ENCODE measurements at regions not wholly inside any gene's neighbourhood (a gene's known extent, or its start where the extent isn't known, plus 50 kb on each side); places are given as distances from the start of the nearest gene placed in this dataset.
A peak's percentile ranks its signal among the peaks of the same experiment; 100 is the strongest.

DNA sequence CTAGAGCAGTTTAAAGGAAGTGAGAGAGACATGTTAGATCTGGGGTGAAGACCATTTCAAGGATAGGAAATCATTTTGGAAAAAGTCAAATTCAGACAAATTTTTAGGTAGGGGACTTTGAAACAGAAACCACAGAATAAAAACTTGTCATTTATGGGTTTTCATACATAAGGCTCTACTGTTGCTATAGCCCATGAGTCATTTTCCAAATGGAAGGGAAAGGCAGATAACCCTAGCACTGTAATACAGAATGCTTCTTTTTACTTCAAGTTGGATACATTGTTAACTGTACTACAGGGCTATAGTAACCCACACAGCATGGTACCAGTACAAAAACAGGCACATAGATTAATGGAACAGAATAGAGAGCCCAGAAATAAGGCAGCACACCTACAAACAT lies 455.4 kb downstream of the EBF1 start:
- no peak for DNase-seq (ENCODE audit: low read depth)

DNA sequence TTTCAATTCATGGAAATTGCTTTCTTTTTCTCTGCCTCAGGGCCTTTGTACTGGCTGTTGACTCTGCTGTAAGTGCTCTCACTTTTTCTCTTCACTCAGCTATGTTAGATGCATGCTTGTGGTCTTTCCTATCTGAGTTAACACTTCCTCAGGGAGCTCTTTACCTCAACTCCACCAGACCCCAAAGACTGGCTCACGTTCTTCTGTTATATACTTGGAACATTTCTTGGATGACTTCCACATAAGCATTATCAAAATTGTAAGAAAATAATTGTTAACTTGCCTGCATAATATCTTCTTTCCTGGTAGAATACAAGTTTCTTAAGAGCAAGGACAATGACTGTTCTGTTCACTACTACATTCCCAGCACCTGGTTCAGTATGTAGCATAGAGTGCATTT lies 455.9 kb downstream of the EBF1 start:
- no peak for DNase-seq (ENCODE audit: low read depth)

DNA sequence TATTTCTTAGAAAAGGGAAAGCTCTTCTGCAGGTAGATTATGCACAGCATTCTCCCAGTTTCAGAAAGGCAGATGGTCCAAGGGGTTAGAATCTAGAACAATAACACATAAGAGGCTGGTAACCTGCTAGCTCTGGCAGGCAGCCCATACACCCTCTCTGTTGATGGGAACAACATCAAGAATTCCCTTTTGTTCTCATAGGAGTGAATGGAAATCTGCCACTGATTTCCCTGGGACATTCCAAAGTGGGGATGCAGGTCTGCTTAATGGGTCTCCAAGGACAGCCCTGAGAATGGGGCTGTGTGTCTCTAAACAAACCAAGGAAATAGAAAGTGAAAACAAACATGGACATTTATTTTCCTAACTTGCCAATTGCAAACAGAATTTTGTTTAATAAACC lies 456.8 kb downstream of the EBF1 start:
- no peak for DNase-seq (ENCODE audit: low read depth)

DNA sequence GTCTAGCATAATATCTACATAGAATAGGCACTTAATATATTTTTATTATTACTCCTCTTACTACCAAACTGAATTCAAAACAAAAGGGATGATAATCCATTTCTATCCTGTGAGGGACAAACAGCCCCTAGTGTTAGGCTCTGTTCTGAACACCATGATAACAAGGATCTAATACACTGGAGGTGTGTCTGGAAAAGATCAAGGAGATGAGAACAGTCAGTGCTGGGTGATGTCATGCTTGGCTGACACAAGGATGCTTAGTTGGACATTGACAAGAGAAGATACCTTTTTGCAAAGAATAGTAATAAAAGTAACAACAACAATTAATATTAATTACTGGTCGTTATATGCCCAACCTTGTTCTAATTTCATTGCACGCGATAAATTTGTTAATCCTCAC lies 458.7 kb downstream of the EBF1 start:
- no peak for DNase-seq (ENCODE audit: low read depth)

DNA sequence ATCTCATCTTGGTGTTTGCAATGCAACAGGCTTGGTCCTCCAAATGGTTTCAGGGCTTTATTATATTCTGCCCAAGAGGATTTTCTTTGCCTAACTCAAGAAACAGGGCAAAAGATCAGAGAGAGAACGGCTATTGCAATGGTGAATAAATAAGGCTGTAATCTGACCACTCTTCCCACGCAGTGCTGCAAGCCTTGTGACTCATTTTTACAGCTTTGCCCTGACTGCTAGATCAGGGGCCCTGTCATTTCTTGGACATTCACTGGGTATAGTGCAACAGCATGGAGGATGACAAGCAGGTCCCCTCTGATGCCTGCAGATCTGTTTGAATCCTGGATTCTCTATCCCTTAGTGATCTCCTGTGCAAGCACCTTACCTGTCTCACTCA lies 459.1 kb downstream of the EBF1 start:
- DNase-seq (ENCODE audit: low read depth): no peak

DNA sequence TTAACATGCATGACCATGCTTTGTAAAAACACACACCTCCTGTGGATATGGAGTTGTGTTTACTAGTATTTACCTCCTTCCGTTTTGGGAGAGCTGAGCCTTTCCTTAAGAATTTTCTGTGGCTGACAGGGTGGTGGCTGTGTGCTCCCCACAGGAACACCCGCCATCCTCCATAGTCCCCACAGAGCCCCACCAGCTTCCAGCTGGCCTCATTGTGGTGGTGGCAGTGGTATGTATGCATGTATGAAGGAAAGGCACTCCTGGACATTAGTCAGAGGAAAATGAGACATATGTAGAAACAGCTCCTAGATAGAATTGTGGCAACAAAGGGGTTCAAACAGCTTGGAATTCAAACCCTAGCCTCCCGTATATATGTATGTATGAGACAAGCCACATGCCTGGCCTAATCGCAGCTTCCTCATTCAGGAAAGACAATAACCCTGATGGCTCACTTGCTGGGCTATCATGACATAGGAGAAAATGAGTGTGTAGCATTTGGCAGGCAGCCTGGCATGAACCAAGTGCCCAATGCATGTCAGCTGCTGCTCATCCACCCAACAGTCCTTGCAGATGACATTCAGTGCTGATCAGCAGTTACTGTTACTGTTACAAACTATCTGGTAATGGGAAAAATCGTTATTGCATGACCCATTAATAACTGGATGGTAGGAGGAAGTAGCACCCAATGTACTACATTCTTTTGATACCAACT lies 459.7 kb downstream of the EBF1 start:
- DNase-seq (ENCODE audit: low read depth): no peak

DNA sequence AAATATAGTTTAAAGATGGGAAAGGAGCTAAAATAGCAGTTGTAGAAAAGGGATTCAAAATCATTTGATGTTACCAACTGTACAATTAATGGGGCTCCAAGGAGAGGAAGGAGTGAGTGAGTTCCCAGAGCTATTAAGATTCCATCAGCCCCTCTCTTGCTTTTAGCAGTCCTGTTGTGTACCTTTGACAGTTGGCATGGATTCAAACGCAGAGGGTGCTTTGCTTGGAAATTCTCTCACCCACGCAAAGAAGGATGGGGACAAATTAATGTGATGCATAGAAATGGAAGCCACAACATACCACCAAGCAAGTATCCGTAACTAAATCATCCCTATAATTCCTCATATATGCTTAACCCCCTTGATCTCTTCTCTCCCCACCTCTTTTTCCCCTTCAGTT lies 461.3 kb downstream of the EBF1 start:
- DNase-seq (ENCODE audit: low read depth): no peak

DNA sequence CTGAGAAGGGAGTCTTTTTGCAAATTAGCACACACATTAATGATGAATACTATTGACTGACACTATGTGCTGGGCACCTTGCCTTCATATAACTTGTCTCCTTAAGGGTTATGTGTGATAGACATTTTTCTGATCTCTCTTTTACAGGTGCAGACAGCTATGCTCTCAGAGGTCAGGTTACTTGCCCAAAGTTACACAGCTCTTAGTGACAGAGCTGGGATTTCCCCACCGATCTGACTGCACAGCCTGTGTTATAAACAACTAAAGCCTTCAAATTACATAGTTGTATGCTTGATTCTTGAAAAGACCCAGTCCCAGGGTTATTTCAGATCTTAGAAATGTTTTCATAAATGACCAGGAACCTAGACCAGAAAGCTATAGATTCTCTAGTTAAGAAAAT lies 462.7 kb downstream of the EBF1 start:
- DNase-seq (ENCODE audit: low read depth): no peak

DNA sequence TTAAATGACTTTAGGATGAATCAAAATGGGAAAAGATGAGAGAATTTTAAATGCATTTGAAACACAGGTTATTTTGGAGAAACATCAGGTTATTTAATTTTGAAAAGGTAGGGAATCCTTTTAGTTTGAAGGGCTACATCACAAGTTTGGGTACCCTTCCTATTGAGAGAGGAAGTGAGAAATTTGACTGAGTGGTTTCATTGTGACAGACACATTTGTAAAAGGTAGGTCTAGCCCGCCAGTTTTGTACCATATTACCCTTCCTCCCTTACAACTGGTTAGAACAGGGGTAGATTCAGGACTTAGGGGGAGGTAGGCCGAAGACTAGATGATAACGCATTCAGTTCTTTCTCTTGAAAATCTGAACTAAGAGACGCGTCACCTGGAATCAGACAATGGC lies 464.2 kb downstream of the EBF1 start:
- no peak for DNase-seq (ENCODE audit: low read depth)

DNA sequence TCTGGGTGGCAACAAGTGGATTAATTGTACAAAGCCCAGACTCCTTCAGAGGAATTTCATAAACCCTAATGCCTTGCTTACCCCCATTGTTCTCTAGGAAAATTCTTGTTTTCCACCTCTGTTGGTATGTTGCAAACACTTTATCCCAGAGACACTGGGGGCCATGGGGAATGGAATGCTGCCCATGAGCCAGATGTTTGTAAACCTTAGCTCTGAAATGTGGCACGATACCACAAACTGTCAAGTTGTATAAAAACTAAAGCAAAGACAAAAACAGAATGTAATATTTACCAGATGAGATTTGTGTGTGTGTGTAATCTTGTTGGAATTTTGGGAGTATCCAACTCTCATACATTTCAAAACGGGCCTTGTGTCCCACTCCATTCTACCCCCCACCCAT lies 465.0 kb downstream of the EBF1 start:
- DNase-seq (ENCODE audit: low read depth): peak; percentile 71

DNA sequence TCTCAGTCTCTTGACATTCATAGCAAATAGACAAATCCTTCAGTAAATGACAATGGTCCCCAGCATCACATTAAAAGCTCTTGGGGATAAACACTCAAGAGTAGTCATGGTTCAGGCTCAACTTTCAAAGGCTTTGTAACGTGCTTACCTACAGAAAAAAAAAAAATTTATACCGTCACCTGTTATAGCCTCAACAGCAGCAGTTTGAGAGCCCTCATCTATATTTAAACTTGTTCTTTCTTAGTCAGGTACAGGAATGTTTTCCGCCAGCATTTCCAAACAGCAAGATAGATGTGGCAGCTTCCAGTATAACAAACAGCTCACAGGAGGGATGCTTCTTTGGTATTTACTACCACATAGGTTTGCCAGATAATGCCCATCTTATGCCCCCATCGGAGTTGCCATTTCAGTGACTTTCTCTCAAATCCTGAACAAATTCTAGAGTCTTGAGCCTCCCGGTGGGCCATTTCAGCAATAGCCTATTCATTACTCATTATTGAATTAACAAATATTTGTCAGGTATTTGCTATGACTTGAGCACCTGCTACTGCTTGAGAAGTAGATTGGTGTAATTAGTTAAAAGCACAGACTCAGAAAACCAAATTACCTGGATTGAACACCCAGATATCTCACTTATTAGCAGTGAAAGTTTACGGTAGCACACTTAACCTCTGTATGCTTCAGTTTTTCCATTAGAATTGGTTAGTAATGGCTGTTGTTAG lies 470.0 kb downstream of the EBF1 start:
- no peak for DNase-seq (ENCODE audit: low read depth)

DNA sequence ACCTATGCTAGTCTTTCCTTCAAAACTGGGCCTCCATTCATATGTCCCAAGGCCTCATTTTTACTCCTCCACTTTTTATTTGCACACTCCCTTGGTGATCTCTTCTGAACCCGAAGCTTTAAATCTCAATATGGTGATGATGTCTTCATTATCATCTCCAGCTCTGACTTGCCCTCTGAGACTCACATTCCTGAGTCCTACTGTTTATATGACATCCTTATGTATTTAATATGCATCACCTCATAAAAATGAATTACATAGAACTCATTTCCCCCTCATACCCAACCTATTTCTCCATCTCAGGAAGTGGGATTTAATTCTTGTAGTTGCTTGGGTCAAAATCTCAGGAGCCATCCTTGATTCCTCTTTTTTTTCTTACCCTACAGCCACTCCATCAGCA lies 473.0 kb downstream of the EBF1 start:
- DNase-seq (ENCODE audit: low read depth): no peak

DNA sequence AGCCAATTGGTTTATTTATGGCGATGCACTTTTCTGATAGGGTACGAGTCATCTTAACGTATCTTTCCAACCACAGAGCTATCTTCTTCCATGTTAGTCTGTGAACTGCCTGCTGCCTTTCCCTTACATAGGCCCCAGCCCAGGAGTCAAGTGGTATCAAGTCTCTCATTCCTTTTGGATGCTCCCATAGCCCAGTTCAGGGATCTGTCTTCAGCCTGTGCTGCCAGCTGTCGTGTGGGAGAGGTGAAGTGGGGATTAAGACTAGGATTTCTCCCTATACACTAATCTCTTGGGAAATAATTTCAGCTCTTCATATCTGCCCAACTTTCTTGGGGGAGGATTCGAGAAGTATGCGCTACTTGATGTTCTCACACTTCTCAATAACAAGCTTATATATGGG lies 475.7 kb downstream of the EBF1 start:
- DNase-seq (ENCODE audit: low read depth): no peak

DNA sequence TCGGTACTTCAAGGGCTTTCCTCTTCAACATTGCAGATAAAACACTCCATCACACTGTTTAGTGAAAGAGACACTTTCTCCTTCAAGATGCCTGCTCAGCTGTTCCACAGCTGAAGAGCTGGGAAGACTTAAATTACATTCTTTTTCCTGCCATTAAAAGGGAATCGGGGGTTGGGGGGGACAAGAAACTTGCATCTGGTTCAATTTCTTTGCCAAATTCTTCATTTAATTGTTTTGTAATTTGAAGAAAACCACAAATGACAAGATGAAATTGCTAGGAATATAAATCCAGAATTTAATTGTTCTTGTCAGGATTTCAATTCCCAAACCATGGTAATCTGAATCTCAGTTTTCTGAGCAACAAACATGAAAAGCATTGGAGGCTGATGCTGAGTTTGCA lies 478.3 kb downstream of the EBF1 start:
- peak; percentile 68 for DNase-seq (ENCODE audit: low read depth)

DNA sequence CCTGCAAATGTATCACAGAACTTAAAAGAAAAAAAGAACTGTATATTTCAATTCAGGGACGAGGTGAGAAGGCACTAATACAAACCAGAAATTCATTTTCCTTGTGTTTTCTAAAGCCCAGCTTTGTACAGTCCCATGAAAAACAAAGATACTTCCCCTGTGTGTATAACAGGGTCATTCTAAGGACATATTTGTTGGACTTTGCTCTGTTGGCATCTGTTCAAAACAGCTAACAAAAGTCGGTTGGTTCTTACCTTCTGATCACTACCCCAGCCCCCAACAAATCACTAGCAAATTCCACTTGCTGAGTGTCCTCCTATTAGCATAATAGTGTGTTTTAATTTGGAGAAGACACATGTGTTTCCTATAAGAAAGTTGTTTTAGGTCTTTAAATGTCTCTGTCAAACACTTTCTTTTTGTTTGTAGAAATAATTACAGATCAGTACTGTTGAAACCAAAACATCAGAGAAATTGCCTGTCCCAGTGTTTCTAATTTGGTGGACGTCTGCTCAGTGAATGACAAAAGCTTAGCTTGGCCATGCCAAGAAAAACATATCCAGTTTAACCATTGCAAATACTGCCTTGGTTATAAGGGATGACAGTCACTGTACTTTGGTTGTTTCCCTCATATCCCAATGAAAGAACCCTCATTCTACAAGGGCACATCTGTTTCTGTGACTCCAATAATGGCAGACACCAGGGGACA lies 480.5 kb downstream of the EBF1 start:
- no peak for DNase-seq (ENCODE audit: low read depth)

DNA sequence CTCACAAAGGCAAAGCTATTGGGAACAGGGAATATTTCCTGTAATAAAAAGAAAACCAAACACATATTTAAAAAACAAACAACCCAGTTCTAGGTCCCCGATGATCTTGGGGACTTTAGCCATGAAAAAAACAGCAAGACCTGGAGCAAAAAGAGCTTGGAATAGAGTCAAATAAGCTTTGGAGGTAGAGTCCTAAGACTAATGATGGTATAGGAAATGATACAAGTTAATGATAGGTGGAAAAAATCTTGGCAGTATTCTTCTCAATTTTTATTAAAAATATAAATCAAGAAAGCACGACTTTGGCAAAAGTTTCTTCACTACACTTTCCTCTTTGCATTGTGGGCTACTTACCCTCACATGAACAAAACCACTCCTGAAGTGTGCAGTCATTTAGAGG lies 481.5 kb downstream of the EBF1 start:
- no peak for DNase-seq (ENCODE audit: low read depth)

DNA sequence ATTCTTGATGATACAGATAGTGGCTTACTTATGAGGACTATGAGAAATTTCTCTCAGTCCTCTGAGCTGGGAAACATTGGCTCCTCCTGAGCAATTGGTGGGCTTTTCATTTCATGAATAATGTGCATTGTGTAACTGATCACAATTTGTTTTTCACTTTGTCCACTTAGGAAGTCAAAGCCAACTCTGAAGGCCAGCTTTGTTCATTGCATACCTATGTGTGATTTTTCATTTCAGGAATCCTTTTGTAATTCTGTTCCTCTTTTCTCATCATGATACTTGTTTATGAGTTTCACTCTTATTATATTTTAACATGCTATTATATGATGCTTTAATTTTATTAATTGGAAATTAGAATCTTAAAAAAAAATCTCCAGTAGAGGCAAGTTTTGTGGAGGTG lies 483.0 kb downstream of the EBF1 start:
- no peak for DNase-seq (ENCODE audit: low read depth)

DNA sequence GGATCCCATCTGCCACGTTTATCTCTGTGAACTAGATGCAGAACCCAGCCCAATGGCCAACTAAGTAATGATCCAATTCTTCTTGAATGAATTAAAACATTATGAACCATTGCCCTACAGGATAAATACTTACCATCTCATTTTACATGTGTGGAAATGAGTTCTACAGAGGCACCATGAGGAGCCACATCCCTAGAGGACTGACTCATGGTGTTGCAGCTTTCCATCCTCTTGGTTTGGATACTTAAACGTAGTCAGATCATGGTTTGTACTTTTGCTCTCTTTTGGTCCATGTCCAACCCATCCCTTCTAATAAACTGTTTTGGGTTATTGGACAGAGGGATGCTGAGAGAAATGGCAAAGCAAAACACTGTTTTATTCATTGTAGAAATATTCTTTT lies 484.8 kb downstream of the EBF1 start:
- no peak for DNase-seq (ENCODE audit: low read depth)

DNA sequence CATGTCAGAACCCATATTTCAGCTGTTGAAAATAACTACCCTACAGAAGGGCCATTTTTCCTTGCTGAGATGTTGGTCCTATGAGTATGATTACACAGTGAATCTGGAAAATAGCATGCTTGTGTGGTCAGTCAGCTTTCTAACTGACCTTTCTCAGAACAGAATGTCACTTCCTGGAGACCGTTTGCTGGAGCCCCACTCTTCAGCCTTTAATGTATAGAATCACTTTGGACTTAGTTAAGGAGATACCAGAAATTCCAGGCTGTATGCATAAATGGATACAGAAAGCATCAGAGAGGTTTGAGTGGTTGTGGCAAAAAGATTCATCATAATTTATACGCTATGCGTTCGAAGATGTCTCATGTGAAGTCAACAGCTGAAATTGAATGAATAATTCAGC lies 488.1 kb downstream of the EBF1 start:
- no peak for DNase-seq (ENCODE audit: low read depth)

DNA sequence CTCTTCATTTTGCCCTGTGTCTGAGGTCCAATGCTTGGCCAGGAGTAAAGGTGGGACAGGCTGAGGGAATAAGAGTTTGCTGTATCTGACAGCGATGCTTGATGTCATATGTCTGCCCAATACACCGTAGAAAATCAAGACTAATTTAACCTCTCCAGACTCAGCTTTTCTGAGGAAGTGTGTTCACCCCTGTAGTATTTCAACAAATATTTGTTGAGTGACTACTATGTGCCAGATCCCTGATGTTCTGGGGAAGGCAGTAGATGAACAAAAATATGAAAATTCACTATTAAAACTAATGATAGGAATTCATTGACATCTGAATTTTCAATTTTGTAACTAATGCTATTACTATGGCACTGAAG lies 489.7 kb downstream of the EBF1 start:
- DNase-seq (ENCODE audit: low read depth): no peak

DNA sequence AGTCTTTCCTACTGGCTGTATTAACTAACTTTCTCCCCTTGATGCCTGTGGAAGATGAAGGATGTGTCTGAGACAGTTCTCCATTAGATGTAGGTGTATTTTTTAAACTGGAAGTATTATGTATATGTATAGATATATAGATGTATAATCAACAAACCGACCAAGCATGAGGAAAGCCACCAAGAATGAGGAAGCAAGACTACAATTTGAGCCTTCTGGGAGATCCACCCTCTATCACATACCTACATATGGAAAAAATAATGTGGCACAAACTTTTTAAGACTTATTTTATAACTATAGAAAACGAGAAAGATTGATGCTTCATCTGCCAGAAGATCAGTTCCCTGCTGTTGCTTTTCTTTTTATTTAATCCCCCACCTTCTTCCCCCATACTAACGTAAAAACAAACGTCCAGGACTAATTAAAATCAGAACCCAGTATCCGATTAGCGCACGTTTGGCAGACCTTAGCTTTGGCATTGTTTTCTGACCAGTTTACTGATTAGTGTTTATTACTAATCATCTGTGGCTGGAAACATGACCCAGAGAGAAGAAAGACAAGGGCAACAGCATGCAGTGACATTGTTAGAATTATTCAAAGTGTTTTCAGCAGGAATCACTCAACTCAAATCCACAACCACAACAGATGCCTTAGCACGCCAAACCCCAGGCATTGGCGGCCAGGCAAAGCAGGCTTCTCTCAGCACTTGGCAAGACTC lies 490.2 kb downstream of the EBF1 start:
- DNase-seq (ENCODE audit: low read depth): peak; percentile 75

DNA sequence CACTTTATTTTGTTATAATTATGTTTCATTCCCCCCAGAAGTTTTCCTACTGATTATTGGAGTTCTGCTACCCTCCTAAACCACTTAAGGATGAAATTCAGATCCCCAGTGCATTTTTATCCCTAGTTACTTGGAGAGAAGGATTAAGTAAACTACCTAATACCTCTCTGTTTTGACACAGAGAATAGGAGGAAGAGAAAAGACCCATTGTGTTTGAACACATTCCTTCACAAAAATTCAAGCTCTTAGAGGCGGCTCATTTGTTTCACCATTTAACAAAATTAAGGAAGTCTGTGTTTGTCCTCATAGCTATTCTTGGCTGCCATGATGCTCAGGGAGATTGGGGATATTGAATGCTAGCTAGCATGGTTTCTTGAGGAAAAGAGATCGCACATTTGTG lies 492.6 kb downstream of the EBF1 start:
- no peak for DNase-seq (ENCODE audit: low read depth)

DNA sequence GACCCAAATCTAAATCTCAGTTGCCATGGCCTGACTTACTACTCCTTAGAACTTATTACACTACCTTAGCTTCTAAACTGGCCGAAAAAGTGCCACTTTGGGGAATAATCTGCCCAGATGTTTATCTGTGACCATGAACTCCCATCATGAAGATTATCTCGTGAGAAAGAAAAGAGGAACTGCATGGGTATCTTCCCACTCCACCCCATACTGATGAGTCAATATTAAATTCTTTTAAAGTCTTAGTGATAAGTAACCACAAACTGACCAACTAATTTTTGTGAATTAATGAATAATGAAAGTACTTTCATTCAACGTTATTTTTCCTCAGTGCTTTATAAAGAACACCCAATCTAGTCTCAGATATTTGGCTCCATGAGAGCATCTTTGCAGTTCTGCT lies 493.5 kb downstream of the EBF1 start:
- DNase-seq (ENCODE audit: low read depth): no peak
